ELF-1 (cell line): ENCODE measurements at regions not wholly inside any gene's neighbourhood (a gene's known extent, or its start where the extent isn't known, plus 50 kb on each side); places are given as distances from the start of the nearest gene placed in this dataset.

ENCODE experiments used
- DNase-seq: peaks from one replicate; pipeline ENCODE4 v3.0.0-alpha.2; 2016; ENCODE audit warnings: low read depth, low spot score

- no peak for DNase-seq
Observed at GRCh38 chr5:72619677-72620076, 112.5 kb upstream of the ZNF366 start.

GRCh38 chr5:72619251-72619650, 112.0 kb upstream of the ZNF366 start:
- DNase-seq = peak; percentile 23

GRCh38 chr5:72618708-72619107, 111.5 kb upstream of the ZNF366 start:
- DNase-seq = no peak

GRCh38 chr5:72615061-72615460, 107.9 kb upstream of the ZNF366 start:
- no peak for DNase-seq

- DNase-seq = no peak
Observed at GRCh38 chr5:72613515-72613914, 106.3 kb upstream of the ZNF366 start.

- no peak for DNase-seq
Observed at GRCh38 chr5:72612810-72613209, 105.6 kb upstream of the ZNF366 start.

- DNase-seq = peak; percentile 91
Observed at GRCh38 chr5:72611118-72611730, 104.0 kb upstream of the ZNF366 start.

- no peak for DNase-seq
Observed at GRCh38 chr5:72608926-72609325, 101.7 kb upstream of the ZNF366 start.

- no peak for DNase-seq
Observed at GRCh38 chr5:72608297-72608696, 101.1 kb upstream of the ZNF366 start.

GRCh38 chr5:72607381-72607780, 100.2 kb upstream of the ZNF366 start:
- peak; percentile 27 for DNase-seq

- DNase-seq = no peak
Observed at GRCh38 chr5:72606525-72606924, 99.3 kb upstream of the ZNF366 start.

GRCh38 chr5:72605632-72606031, 98.4 kb upstream of the ZNF366 start:
- DNase-seq = no peak

GRCh38 chr5:72604798-72605154, 97.6 kb upstream of the ZNF366 start:
- DNase-seq = no peak

- DNase-seq = no peak
Observed at GRCh38 chr5:72604111-72604797, 97.0 kb upstream of the ZNF366 start.

- peak; percentile 40 for DNase-seq
Observed at GRCh38 chr5:72602696-72603685, 95.8 kb upstream of the ZNF366 start.

GRCh38 chr5:72601861-72602260, 94.7 kb upstream of the ZNF366 start:
- DNase-seq = no peak

- DNase-seq = no peak
Observed at GRCh38 chr5:72600391-72600981, 93.3 kb upstream of the ZNF366 start.

- no peak for DNase-seq
Observed at GRCh38 chr5:72599519-72600370, 92.5 kb upstream of the ZNF366 start.

GRCh38 chr5:72599065-72599433, 91.8 kb upstream of the ZNF366 start:
- DNase-seq = no peak

GRCh38 chr5:72598401-72599064, 91.3 kb upstream of the ZNF366 start:
- DNase-seq = peak; percentile 63
